HG03103 (cell line): ENCODE measurements at regions not wholly inside any gene's neighbourhood (a gene's known extent, or its start where the extent isn't known, plus 50 kb on each side); places are given as distances from the start of the nearest gene placed in this dataset.
"Not testable (repeated sequence)": the region's sequence is repeated elsewhere in the genome, so short reads cannot be mapped to it uniquely, and the experiment has no call there.

ENCODE experiments used
- ATAC-seq: cut with Tn5 transposase; IDR thresholded peaks from one replicate; pipeline ENCODE4 v1.9.1; 2021; ENCODE audit warnings: low read depth; ENCODE audit not compliant: unreplicated experiment

DNA sequence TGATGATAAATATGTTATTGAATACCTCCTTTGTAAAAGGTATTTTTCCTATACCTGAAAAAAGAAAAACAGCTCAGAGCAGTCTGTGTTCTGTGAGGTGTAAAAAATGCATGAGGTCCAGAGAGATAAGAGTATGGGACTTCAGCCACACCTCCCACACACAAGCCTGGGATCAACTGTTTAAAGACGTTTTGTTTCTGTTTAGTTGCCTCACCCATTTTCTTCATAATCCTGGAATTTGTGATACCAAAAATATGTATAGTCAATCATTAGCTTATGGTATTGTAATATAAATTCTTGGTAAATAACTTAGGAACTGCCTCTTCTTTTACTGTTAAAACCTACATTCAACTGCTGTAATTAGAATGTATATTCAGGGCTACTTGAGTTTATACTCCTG lies 1322.9 kb upstream of the TMEFF2 start:
- ATAC-seq, result no peak

DNA sequence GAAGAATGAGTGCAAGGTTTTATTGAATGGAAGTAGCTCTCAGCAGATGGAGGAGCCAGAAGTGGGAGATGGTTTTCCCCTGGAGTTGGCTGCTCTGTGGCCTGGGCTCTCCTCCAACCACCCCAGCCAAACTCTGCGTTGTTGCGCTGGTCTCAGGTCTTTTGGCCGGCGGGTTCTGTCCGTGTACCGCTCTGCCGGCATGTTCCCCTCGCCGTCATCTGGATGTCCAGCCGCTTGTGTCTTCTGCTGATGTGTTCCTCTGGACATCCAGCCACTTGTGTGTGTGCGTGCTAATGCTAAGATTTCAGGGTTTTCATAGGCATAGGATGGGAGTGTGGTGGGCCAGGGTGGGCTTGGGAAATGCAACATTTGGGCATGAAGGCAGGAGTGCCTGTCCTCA lies 1311.3 kb upstream of the TMEFF2 start:
- ATAC-seq, result no peak

DNA sequence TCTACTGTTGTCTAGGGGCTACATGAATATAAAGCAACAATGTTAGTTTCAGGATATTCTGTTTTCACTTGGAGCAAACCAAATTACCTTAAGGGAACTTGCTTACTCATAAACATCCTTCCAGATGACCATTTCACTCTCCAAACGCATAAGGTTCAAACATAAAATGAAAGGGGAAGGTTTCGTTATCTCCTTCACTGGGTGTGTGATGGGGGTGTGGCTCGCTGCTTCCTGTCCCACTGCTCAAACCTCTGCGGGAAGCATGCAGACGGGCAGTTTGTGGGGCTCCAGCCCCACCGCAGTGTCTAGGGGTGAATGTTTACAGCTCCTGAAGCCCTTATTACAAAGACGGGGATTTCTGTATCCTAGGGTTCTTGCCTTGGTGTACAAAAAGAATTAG lies 1310.9 kb upstream of the TMEFF2 start:
- no peak for ATAC-seq

DNA sequence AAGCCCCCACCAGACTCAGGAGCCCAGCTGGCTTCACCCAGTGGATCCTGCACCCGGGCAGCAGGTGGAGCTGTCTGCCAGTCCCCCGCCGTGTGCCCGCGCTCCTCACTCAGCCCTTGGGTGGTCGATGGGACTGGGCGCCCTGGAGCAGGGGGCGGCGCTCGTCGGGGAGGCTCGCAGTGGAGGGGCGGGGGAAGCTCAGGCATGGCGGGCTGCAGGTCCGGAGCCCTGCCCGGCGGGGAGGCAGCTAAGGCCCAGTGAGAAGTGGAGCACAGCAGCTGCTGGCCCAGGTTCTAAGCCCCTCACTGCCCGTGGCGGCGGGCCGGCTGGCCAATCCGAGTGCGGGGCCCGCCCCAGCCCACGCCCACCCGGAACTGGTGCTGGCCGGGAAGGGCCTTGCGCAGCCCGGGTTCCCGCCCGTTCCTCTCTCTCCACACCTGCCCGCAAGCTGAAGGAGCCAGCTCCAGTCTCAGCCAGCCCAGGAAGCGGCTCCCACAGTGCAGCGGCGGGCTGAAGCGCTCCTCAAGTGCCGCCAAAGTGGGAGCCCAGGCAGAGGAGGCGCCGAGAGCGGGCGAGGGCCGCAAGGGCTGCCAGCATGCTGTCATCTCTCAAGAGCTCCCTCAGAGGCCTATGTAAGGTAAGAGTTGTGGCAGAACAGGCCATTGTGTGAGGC lies 1307.8 kb upstream of the TMEFF2 start:
- no peak for ATAC-seq

DNA sequence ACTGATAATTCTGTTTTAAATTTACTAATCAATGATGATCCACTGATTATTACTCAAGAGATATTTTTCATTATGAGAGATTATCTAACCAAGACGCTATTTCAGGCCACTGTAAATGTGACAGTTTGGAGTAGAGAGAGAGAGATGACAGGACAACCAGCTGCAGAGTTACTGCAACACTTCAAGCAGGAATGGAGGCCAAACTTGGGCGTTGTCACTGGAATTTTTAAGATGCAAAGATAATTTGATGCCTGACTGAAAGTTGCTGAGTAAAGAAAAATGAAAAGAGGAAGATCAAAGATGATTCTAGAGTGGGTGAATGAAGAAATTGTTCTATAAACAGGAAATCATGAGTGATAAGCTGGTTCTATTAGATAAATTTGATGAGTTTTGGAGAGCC lies 1302.1 kb upstream of the TMEFF2 start:
- no peak for ATAC-seq

DNA sequence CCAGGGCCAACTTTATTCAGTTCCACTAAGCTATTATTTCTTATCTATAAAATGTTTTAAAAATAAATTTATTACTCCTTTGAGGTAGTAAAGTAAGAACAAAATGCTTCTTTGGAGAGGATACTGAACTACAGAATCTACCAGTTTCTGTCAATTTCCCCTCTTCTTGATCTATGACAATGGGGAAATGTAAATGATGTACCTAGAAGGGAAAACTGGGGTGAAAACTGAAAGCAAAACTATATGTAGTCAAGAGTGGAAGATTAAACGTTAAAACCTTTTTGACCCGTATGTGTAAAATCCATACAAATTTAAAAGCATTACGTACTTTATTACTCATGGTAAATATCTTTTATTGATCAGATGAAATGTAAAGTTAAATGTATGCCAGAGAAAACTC lies 1287.8 kb upstream of the TMEFF2 start:
- ATAC-seq, result no peak

DNA sequence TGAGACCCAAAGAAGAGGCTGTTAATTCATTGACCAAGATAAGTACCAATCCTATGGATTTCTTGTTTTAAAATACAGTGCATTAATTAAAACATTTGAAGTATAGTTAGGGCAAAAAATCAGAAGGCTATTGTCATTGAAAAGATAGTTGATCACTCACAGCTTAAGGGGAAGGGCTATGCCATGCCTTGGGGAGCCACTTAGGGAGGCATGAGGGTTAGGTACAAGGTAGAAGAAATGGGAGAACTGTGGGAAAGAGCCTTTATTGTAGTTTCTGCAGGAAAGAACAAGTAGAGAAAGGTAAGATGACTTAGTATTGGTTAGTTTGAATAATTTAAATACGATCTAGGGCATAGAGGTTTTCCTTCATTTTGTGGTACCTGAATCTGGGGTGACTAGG lies 1285.5 kb upstream of the TMEFF2 start:
- ATAC-seq, result no peak

DNA sequence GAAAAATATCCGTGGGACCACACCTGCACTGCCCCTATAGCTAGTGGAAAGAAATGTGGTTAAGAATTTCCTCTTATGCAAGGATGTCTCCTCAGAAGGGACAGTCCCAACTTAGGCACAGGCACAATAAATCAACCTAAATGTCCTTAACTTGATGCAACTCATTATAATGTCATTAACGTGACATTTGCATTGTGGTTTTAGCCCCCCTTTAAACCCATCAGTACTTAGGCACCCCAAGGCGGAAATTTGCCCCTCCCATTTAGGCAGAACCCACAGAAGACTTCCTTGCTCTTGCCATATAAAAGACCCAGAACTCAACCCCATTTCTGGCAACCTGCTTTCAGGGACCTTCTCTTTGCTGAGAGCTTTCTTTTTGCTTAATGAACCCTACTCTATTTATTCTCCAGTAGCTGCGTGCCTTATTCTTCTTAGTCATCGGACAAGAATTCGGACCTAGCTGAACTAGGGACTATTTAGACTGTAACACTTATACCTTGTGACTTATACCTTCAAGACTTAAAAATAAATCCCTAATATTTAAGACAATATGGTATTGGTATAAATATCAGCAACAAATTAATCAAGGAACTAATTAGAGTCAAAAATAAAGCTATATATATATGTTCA lies 1281.6 kb upstream of the TMEFF2 start:
- ATAC-seq, result no peak

DNA sequence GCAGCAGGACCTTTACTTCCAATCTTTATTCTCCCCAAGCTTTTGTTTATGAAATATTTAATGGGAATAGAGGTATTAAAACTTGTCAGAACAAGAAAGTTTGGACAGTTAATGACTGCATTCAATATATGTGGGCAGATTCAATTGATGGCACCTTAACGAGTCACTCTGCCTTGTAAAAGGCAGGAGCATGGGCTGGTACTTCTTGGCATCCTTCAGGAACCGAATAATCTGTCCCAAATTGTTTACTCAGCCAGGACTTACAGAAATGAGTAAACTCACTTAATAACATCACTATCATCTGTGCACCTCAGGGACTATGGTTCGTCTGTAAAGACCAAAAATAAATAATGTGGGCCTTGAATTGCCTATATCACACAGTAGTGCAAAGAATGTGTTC lies 1280.3 kb upstream of the TMEFF2 start:
- ATAC-seq, result no peak

DNA sequence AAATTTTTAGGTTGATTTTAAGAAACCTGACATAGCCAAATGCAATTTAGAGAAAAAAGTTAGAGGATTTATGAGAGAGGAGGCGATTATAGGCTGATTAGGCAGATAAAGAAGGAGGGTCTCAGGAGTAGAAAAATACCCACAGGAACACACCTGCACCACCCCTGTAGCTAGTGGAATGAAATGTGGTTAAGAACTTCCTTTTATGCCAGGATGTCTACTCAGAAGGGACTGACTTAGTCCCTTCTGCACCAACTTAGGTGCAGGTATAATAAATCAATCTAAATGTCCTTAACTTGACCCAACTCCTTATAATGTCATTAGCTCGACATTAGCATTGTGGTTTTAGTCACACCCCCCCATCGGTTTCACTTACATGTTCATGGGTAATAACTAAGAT lies 1274.5 kb upstream of the TMEFF2 start:
- ATAC-seq, result no peak

DNA sequence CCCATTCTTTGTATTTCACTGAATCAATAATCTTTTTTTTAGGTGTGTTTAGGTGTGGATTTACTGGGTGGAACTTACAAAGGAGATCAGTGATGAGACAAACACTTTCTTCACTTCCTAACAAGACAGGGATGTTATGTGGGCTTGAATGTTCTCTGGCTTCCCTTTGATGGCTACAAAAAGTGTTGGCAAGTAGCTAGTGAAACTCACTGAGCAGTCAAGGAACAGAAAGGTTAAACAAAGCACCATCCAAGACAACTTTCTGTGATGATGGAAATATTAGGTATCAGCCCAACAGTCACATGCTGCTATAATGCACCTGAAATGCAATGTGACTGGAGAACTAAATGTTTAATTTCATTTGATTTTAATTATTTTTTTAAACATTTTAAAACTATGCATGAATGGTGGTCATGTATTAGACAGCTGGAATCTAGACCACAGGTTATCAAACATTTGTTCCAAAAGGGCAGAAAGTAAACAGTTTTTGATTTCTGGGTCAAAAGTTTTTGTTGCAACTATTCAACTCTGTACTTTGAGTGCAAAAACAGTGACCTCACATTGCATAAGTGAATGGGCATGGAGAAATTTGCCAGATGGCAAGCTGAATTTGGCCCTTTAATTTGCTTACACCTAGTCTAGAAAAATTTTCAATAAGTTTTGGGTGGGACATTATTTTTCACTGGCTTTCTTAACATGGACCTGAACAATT lies 1272.7 kb upstream of the TMEFF2 start:
- no peak for ATAC-seq

DNA sequence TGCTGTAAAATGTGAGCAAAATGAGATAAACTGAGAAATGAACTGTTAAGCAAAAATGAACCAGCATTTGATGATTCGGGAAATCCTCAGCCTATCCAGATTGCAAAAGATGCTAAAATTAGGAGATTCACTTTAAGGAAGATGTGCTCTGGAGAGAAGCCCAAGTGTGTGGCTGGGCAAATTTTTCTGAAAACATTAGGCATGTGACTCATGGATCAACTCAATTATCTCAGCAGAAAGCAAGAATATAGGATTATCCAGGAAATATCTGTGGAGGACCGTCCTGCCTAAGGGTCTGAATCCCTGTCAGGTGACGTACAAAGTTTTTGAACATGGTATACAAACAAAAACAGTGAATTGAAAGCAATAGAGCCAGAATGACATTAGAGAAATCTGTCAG lies 1268.3 kb upstream of the TMEFF2 start:
- no peak for ATAC-seq

DNA sequence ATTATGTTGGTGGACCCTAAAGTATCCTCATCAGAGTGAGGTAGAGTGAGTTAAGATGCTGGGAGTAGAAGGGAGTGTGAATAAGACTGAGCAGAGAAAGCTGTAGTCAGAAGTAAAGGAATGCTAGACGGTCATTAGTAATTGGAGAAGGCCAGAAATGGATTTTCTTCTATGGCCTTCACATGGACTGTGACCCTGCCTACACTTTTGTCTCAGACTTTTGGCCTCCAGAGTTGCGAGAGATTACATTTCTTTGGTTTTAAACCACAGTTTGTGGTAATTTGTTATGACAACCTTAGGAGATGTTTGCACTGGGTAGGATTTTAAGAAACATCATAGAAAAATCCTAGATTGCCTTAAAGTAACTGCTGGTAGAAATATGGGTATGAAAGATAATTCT lies 1267.7 kb upstream of the TMEFF2 start:
- ATAC-seq, result no peak

DNA sequence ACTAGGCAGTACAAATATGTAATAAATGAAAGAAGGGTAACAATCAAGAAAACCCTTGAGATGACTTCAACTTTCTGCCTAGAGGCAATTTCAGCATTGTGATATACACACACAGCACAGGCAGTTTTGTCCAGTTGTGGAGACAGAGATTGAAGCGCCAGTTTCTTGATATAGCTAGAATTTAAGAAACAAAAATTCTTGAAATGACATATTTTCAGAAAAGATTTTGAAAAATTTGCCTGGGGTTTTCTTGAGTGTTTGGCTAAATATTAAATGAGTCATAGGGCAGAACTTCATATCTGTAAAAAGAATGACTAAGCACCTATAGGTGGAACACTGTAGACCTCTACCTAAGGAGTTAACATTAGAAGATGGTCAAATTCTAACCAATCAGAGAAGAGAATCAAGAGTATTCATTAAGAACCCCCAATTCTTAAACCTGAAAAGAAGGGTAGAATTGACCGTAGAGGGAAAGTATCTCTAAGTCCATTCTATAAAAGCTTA lies 1266.8 kb upstream of the TMEFF2 start:
- no peak for ATAC-seq

DNA sequence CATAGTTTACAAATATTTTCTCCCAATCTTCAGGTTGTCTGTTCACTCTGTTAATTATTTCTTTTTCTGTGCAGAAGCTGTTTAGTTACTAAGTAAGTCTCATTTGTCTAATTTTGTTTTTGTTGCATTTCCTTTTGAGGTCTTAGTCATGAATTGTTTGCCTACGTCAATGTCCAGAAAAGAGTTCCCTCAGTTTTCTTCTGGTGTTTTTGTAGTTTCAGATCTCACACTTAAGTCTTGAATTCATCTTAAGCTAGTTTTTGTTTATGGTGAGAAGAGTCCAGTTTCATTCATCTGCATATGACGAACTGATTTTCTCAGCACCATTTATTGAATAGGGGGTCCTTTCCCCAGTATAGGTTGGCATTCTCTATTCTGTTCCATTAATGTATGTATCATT lies 1252.2 kb upstream of the TMEFF2 start:
- no peak for ATAC-seq

DNA sequence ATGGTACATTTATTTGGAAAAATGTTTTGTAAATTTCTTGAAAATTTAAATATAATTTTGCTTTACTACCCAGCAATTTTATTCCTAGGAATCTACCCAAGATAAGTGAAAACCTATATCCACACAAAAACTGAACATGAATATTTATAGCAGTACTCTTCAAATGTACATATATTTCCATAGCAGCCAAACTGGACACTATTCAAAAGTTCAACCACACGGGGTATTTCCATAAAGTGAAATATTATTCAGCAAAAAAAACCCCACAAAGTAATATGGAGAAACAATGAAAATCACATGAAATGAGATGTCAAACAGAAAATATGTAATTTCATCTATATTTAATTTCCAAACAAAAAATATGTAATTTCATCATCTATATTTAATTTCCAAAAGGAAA lies 1247.6 kb upstream of the TMEFF2 start:
- ATAC-seq, result no peak

DNA sequence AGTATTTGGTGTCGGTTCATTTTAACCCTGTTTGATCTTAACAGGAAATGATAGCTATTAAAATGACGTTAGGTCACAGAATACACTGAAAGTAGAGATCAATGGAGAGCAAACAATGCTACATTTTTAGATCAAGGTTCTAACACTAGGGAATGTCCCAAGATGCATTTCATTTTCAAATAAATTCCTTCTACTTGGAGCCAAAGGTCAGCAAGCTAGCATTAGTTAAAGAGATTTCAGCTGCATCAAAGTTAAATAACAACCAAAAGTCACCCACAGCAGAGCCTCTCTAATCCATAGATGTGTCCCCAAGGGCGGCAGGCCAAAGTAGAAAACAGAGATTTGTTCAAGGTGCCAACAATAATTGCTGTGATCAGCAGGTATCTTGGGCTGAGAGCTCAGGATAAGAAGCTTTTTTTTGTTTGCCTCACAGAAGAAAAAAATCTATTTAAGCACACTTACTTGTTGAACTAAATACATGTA lies 1233.6 kb upstream of the TMEFF2 start:
- ATAC-seq, result no peak

DNA sequence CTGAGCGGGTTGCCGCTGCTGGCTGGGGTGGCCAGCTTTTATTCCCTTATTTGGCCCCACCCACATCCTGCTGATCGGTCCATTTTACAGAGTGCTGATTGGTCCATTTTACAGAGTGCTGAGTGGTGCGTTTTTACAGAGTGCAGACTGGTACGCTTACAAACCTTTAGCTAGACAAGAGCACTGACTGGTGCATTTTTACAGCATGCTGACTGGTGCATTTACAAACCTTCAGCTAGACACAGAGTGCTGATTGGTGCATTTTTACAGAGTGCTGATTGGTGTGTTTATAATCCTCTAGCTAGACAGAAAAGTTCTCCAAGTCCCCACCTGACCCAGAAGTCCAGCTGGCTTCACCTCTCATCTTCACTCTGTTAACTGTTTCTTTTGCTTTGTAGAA lies 1217.6 kb upstream of the TMEFF2 start:
- not testable (repeated sequence) for ATAC-seq

DNA sequence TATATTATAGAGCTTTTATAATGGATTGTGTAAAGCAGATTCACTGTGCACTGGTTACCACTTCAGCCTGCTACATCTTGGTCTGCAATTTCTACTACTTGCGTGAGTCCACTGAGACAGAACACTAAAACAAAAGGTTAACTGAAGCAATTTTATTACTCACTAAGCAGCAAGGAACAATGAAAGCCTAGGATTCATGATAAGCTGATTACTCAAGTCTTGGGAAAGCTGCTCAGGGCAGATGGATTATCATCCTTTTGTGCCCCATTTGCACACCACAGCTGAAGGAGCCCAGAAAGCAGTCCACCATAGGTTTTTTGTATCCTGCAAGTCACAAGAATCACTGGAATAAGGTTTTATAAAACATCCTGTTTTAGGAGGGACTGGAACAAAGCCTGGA lies 1215.2 kb upstream of the TMEFF2 start:
- no peak for ATAC-seq

DNA sequence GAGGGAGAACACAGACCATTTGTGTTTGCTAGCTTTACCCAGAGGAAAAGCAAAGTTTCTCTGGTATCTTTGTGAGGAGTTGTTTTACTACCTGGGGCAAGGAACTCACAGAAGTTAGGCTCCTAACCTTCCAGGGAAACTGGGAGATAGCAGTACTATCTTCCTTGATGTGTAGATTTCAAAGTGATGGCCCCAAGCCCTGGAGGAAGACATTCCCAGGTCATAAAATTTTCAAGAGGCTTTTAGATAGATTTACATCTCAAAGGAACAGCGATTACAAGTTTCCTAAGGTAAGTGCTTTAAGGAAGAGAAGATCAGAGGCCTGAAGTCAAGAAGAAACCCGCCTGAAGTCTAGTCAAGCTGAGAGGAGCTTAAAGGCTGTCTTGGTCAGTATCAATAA lies 1187.8 kb upstream of the TMEFF2 start:
- ATAC-seq, result no peak

DNA sequence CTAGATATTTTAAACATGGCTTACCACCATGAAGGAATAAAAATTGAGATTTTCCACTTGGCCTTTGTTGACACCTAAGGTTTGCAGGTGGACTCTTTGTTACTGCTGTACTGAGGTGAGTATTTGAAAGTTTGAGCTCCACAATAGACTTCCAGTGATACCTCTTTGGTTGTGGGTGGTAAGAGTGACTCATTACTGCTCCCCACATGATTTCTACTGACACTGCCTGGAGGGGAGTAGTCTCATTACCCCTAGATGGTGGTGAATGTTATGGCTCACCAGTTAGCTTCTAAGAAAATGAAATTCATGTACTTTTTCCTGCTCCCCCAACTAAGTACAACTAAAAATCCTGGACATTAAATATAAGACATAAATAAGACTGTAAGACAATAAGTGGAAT lies 1183.1 kb upstream of the TMEFF2 start:
- no peak for ATAC-seq

DNA sequence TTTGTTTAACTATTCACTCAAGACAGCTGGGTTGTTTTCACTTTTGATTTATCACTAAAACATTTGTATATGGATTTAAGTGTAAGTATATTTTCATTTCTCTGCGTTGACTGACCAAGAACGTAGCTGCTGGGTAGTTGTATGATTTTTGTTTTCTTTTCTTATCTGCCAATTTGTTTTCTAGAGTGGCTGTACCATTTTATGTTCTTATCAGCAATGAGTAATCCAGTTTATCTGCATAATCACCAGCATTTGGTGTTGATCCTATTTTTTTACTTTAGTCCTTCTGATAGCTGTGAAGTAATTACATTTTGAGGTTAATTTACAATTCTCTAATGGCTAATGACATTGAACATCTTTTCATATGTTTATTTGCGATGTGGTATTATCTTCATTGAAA lies 1178.4 kb upstream of the TMEFF2 start:
- no peak for ATAC-seq
